ENCODE measurements at regions not wholly inside any gene's neighbourhood (a gene's known extent, or its start where the extent isn't known, plus 50 kb on each side); places are given as distances from the start of the nearest gene placed in this dataset.

- in situ Hi-C loops (cut with MboI; ENCODE audit: low pct_unique_long_range_greater_than_20kb, low sequenced_read_pairs) = no loop called here
- no peak for DNase-seq
Observed at GRCh38 chr10:37687581-37687980, 169.8 kb downstream of the ZNF248 start.

- in situ Hi-C loops (cut with MboI; ENCODE audit: low pct_unique_long_range_greater_than_20kb, low sequenced_read_pairs) = no loop called here
- no peak for DNase-seq
Observed at GRCh38 chr10:37685741-37686683, 171.4 kb downstream of the ZNF248 start.

- no peak for DNase-seq
- in situ Hi-C loops (cut with MboI; ENCODE audit: low pct_unique_long_range_greater_than_20kb, low sequenced_read_pairs) = no loop called here
Observed at GRCh38 chr10:37684765-37685164, 172.6 kb downstream of the ZNF248 start.

- no peak for DNase-seq
- in situ Hi-C loops (cut with MboI; ENCODE audit: low pct_unique_long_range_greater_than_20kb, low sequenced_read_pairs) = no loop called here
Observed at GRCh38 chr10:37682617-37683016, 174.8 kb downstream of the ZNF248 start.

- DNase-seq = no peak
- in situ Hi-C loops (cut with MboI; ENCODE audit: low pct_unique_long_range_greater_than_20kb, low sequenced_read_pairs) = no loop called here
Observed at GRCh38 chr10:37681617-37681999, 175.8 kb downstream of the ZNF248 start.

- in situ Hi-C loops (cut with MboI; ENCODE audit: low pct_unique_long_range_greater_than_20kb, low sequenced_read_pairs) = no loop called here
- no peak for DNase-seq
Observed at GRCh38 chr10:37680716-37681616, 176.4 kb downstream of the ZNF248 start.

- in situ Hi-C loops (cut with MboI; ENCODE audit: low pct_unique_long_range_greater_than_20kb, low sequenced_read_pairs) = no loop called here
Observed at GRCh38 chr10:37680243-37680683, 177.1 kb downstream of the ZNF248 start.

GRCh38 chr10:37679465-37679864 lies 177.9 kb downstream of the ZNF248 start:
- DNase-seq = no peak
- in situ Hi-C loops (cut with MboI; ENCODE audit: low pct_unique_long_range_greater_than_20kb, low sequenced_read_pairs) = no loop called here

More at GRCh38 chr10:37680243-37680683, 177.1 kb downstream of the ZNF248 start:
- DNase-seq = no peak

GRCh38 chr10:37675449-37675848 lies 182.0 kb downstream of the ZNF248 start:
- DNase-seq = no peak

GRCh38 chr10:37671802-37672201 lies 185.6 kb downstream of the ZNF248 start:
- in situ Hi-C loops (cut with MboI; ENCODE audit: low pct_unique_long_range_greater_than_20kb, low sequenced_read_pairs) = no loop called here
- DNase-seq = no peak

More at GRCh38 chr10:37675449-37675848, 182.0 kb downstream of the ZNF248 start:
- in situ Hi-C loops (cut with MboI; ENCODE audit: low pct_unique_long_range_greater_than_20kb, low sequenced_read_pairs) = no loop called here

GRCh38 chr10:37667736-37668135 lies 189.7 kb downstream of the ZNF248 start:
- peak; percentile 33 for DNase-seq
- in situ Hi-C loops (cut with MboI; ENCODE audit: low pct_unique_long_range_greater_than_20kb, low sequenced_read_pairs) = no loop called here

- no peak for DNase-seq
- in situ Hi-C loops (cut with MboI; ENCODE audit: low pct_unique_long_range_greater_than_20kb, low sequenced_read_pairs) = no loop called here
Observed at GRCh38 chr10:37654466-37654865, 202.9 kb downstream of the ZNF248 start.

GRCh38 chr10:37643187-37643586 lies 214.2 kb downstream of the ZNF248 start:
- DNase-seq = no peak
- in situ Hi-C loops (cut with MboI; ENCODE audit: low pct_unique_long_range_greater_than_20kb, low sequenced_read_pairs) = no loop called here

- no peak for DNase-seq
- in situ Hi-C loops (cut with MboI; ENCODE audit: low pct_unique_long_range_greater_than_20kb, low sequenced_read_pairs) = no loop called here
Observed at GRCh38 chr10:37640301-37640700, 217.1 kb downstream of the ZNF248 start.

GRCh38 chr10:37639200-37639599 lies 218.2 kb downstream of the ZNF248 start:
- in situ Hi-C loops (cut with MboI; ENCODE audit: low pct_unique_long_range_greater_than_20kb, low sequenced_read_pairs) = no loop called here

GRCh38 chr10:37638569-37638968 lies 218.8 kb downstream of the ZNF248 start:
- in situ Hi-C loops (cut with MboI; ENCODE audit: low pct_unique_long_range_greater_than_20kb, low sequenced_read_pairs) = no loop called here
- DNase-seq = no peak

More at GRCh38 chr10:37639200-37639599, 218.2 kb downstream of the ZNF248 start:
- no peak for DNase-seq

- no peak for DNase-seq
- in situ Hi-C loops (cut with MboI; ENCODE audit: low pct_unique_long_range_greater_than_20kb, low sequenced_read_pairs) = no loop called here
Observed at GRCh38 chr10:37634351-37634880, 223.0 kb downstream of the ZNF248 start.

- DNase-seq = no peak
- in situ Hi-C loops (cut with MboI; ENCODE audit: low pct_unique_long_range_greater_than_20kb, low sequenced_read_pairs) = no loop called here
Observed at GRCh38 chr10:37632641-37633040, 224.8 kb downstream of the ZNF248 start.

GRCh38 chr10:37623506-37623905 lies 233.9 kb downstream of the ZNF248 start:
- in situ Hi-C loops (cut with MboI; ENCODE audit: low pct_unique_long_range_greater_than_20kb, low sequenced_read_pairs) = no loop called here
- no peak for DNase-seq

All from KBM-7 (cell line).